ENCODE measurements at regions not wholly inside any gene's neighbourhood (a gene's known extent, or its start where the extent isn't known, plus 50 kb on each side); places are given as distances from the start of the nearest gene placed in this dataset.

DNA sequence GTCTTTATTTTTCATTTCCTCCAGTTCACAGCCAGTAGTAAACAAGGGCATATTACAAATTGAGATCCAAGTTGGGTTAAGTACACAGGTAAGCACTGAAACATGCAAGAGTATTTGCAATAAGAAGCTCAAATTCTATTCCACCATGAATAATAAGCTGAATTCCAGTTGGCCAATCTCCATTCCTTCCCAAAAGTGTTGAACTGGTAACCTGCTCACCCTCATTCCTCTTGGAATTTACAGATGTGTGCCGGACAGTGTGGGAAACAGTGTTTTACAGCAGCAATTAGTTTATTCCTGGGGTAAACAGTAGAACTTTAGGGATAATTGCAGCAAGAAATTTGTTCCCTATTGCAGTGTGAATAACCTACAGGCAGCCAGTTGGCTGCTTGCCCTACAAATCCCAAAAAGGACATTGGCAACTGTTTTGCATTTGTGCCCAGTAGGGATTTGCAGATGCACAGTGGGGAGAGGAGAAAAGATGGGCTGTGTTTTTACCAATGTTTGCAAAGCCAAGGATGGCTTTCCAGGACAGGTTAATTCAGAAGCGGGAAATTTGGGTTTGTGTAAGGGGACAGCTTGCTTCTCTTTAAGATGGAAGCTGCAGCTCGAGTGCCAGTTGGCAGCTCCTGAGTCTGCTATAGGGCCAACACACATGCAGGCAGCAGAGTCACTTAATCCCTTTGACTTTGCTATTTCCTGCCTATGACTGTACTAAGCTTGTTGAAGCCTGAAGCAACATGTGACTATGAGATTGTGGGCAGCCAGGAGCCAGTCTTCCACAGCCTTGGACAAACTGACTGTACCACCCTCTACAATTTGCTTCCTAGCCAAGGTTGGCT is 318.9 kb downstream of the MAP2K6 start:
- DNase-seq (ENCODE audit: low read depth in 1 of 2, low spot score in 1 of 2): no peak
- in situ Hi-C loops (cut with HindIII; ENCODE audit: low pct_unique_long_range_greater_than_20kb, low sequenced_read_pairs): no loop called here
- TF ChIP-seq JUND (IDR thresholded peaks at IDR 0.05; ENCODE audit: low read depth): no peak

DNA sequence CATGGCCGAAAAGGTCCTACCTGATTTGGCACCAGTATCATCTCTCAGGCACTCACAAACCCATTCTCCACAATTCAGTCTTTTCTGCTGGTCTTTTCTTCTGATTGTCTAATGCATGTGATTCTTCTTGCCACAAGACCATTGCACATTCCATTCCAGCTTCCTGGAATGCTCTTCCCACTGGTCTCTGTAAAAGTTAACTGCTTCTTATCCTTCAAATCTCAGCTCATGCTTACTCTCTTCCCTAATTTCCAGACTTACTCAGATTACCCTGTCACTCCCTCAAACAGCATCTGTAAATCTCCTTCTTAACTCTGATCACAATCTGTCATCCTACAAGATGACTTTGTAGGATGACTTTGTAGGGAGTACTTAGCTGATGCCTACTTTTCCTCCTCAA is 320.2 kb downstream of the MAP2K6 start:
- in situ Hi-C loops (cut with HindIII; ENCODE audit: low pct_unique_long_range_greater_than_20kb, low sequenced_read_pairs): no loop called here
- TF ChIP-seq JUND (IDR thresholded peaks at IDR 0.05; ENCODE audit: low read depth): no peak

DNA sequence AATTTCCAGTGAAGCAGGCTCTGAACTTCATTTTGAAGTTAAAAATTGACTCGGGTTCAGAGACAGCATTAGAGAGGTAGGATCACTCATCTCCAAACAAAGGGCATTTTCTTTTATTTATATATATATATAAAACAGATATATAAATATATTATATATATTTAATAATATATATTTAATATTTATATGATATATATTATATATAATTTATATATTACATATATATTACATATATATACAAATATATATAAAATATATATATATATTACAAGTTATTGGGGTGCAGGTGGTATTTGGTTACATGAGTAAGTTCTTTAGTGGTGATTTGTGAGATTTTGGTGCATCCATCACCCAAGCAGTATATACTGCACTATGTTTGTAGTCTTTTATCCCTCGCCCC is 320.8 kb downstream of the MAP2K6 start:
- no peak for TF ChIP-seq JUND (IDR thresholded peaks at IDR 0.05; ENCODE audit: low read depth)
- in situ Hi-C loops (cut with HindIII; ENCODE audit: low pct_unique_long_range_greater_than_20kb, low sequenced_read_pairs): no loop called here
- DNase-seq (ENCODE audit: low read depth in 1 of 2, low spot score in 1 of 2): no peak

More for the DNA sequence above, 320.2 kb downstream of the MAP2K6 start:
- DNase-seq (ENCODE audit: low read depth in 1 of 2, low spot score in 1 of 2): no peak

DNA sequence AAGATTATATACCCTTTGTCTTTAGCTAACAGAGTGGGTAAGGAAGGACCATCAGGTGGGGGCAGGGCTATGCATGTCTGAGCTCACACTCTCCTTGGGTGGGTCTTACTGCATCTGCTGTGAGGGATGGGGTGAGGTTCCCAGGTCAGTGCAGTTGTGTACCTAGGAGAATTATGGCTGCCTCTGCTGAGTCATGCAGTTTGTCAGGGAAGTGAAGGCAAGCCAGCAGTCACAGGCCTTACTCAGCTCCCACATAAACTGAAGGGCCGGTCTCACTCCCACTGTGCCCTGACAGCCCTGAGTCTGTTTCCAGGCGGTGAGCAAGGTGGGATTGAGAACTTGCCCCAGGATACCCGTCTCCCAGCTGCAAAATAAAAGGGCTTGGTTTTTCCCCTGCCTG is 328.6 kb downstream of the MAP2K6 start:
- no peak for TF ChIP-seq JUND (IDR thresholded peaks at IDR 0.05; ENCODE audit: low read depth)
- no peak for DNase-seq (ENCODE audit: low read depth in 1 of 2, low spot score in 1 of 2)
- in situ Hi-C loops (cut with HindIII; ENCODE audit: low pct_unique_long_range_greater_than_20kb, low sequenced_read_pairs): no loop called here

DNA sequence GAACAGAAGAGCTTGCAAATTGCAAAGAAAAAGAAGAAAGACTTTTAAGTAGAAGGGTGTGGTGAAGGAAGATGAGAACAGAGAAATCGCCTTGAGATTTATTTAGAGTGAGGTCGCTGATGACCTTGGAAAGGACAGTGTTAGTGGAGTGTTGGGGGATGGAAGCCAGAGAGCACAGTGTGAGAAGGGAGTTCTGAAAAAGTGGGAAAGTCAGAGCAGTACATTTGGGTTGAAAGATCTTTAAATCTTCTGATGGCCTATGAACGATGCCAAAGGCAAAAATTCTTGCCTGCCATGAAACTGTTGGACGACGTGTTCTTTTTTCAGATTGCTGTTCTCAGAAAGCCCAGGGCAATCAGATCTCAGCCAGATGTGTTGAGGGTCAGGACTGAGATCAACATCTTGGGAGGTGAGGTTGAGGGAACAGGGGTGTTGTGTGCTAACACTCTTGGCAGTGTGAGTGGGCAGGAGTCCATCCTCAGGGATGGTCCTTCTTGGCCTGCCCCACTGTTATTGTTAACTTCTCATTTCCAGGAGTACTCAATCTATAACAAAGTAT is 330.1 kb downstream of the MAP2K6 start:
- in situ Hi-C loops (cut with HindIII; ENCODE audit: low pct_unique_long_range_greater_than_20kb, low sequenced_read_pairs): no loop called here
- TF ChIP-seq JUND (IDR thresholded peaks at IDR 0.05; ENCODE audit: low read depth): no peak
- DNase-seq (ENCODE audit: low read depth in 1 of 2, low spot score in 1 of 2): no peak

DNA sequence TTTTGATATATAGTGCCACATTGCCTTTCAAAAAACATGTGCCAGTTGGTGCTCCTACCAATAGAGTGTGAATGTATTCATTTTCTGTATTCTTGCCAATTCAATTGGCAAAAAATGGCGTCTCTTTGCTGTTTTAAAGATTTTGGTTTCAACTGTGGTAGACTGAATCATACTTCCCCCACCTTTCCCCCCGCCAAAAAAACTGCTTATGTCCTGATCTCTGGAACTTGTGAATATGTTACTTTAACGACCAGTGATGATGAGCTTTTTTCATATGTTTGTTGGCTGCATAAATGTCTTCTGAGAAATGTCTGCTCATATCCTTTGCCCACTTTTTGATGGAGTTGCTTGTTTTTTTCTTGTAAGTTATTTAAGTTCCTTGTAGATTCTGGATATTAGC is 325.1 kb upstream of the KCNJ16 start:
- in situ Hi-C loops (cut with HindIII; ENCODE audit: low pct_unique_long_range_greater_than_20kb, low sequenced_read_pairs): no loop called here
- no peak for DNase-seq (ENCODE audit: low read depth in 1 of 2, low spot score in 1 of 2)
- no peak for TF ChIP-seq JUND (IDR thresholded peaks at IDR 0.05; ENCODE audit: low read depth)

DNA sequence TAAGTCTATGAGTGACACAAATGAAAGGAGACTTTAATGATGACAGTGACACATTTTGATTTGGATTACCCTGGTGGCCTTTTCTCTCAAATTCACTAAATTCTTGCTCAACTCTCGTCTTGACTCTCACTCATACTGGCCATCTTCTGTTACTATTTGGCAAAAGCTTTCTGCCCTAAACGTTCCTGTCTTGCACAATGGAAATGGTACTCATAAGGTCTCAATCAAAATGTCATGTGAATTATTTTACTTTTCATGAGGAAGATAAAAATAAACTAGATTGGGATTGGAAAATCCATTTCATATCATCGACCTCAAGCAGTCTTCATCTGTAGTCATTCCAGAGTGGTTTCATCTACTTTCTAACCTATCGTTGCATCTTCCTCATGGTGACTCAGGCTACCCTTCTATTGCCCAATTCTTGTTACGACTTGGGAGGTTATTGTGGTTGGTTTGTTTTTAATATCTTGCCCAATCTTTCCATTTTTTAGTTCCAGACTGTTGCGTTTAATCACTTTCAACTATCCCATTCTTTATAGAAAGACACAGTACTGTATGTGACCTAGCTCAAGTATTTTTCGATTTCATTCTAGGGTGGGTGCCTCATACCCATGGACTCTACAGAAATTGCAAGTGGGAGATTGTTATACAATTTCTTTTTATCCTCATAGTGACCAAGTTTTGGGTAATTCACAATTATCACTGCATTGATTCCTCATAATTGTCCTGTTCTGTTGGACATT is 317.2 kb upstream of the KCNJ16 start:
- no peak for DNase-seq (ENCODE audit: low read depth in 1 of 2, low spot score in 1 of 2)
- in situ Hi-C loops (cut with HindIII; ENCODE audit: low pct_unique_long_range_greater_than_20kb, low sequenced_read_pairs): no loop called here
- no peak for TF ChIP-seq JUND (IDR thresholded peaks at IDR 0.05; ENCODE audit: low read depth)

DNA sequence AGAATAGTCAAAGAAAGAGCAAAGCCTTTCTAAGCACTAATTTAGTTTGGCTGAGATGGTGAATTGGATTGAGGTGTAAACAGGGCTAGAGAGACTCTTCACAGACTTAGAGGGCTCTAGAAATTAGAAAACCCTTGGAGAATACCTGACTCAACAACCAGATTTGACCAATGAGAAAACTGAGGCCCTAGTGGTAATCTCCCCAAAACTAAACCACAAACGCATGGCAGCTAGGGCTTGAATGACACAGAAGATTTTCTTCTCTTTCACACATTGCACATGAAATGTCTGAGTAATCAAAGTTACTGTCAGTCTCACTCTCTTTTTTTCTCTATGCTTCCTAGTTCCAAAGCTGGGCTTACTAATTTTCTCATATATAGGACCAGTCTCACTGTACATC is 314.5 kb upstream of the KCNJ16 start:
- in situ Hi-C loops (cut with HindIII; ENCODE audit: low pct_unique_long_range_greater_than_20kb, low sequenced_read_pairs): no loop called here
- no peak for DNase-seq (ENCODE audit: low read depth in 1 of 2, low spot score in 1 of 2)

DNA sequence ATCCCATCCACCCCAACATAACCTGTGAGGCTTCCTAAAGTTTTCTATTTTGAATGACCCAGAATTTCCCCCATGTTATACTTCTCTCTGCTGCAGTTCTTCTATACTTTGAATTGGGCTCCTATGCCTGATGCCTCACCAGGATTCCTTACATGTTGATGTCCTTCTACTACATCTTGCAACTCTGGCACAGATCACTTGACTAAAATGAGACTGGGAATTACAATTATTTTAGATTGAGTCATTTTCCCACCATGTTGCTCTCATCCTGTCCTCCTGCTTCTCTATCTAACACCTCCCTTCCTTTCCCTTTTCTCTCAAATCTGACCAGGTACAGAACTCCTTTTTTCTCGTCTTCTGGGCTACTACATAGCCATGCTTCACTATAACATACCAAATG is 314.0 kb upstream of the KCNJ16 start:
- no peak for DNase-seq (ENCODE audit: low read depth in 1 of 2, low spot score in 1 of 2)
- in situ Hi-C loops (cut with HindIII; ENCODE audit: low pct_unique_long_range_greater_than_20kb, low sequenced_read_pairs): no loop called here
- TF ChIP-seq JUND (IDR thresholded peaks at IDR 0.05; ENCODE audit: low read depth): no peak

More for the DNA sequence above, 314.5 kb upstream of the KCNJ16 start:
- no peak for TF ChIP-seq JUND (IDR thresholded peaks at IDR 0.05; ENCODE audit: low read depth)

DNA sequence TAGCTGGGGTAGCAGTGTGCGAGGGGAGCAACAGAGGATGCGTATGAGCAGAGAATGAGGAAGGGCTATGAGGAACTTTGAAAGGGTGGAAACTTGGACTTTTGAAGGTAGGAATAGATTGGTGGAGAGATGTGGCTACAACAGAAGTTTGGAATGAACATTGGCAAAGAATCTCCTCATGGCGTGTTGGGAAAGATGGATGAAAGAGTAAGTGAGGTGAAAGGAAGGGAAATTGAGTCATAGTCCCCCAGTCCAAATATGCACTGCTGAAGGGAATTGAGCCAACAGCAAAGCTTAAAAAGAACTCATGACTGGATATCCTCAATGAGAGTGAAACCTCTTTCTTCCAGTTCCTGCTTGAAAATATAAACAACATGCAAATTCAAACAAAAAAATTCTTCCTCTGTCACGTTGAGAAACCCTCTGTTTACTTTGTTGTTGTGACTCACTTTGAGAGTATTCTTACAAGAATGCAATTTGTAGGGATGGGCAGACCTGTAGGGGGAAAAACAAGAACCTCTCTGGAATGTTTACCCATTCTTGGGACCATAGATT is 313.2 kb upstream of the KCNJ16 start:
- TF ChIP-seq JUND (IDR thresholded peaks at IDR 0.05; ENCODE audit: low read depth): peak; percentile 37; the same call in 1 of the 2 replicates
- in situ Hi-C loops (cut with HindIII; ENCODE audit: low pct_unique_long_range_greater_than_20kb, low sequenced_read_pairs): no loop called here
- peak in 1 of 2 experiments; percentile 46 for DNase-seq (ENCODE audit: low read depth in 1 of 2, low spot score in 1 of 2)

DNA sequence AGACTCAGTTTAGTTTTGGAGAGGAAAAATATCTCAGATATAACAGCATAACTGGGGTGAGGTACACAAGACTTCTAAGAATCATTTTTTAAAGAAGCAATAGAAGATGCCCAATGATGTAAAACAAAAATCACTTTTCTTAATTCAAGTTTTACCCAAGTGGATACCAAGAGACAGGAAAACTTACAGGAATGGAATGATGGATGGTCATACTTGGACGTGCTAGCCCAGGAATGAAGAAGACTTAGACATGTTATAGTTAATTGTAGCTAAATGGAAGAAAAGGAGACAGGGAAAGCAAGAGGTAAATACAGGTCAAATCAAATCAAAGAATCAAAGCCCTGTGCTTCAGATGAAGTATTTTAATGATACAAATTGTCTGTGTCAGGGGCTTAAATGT is 312.7 kb upstream of the KCNJ16 start:
- no peak for DNase-seq (ENCODE audit: low read depth in 1 of 2, low spot score in 1 of 2)
- TF ChIP-seq JUND (IDR thresholded peaks at IDR 0.05; ENCODE audit: low read depth): no peak
- in situ Hi-C loops (cut with HindIII; ENCODE audit: low pct_unique_long_range_greater_than_20kb, low sequenced_read_pairs): no loop called here

DNA sequence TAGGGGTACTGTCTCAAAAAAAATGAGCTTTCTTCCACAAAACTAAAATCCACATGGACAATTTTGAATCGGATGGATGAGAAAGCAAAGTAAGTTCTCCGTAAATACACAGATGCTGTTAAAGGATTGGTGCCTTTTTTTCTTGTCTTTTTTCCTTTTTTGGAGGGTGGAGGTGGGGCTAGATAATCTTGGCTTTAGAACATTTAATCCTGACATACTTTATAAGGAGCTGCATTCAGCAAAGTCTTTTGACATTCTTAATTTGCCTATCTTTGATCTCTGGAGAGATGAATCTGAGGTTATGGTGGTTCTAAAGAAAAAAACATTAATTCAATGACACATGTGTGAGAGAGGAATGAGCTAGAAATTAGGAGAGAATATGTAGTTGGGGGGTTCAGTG is 312.3 kb upstream of the KCNJ16 start:
- TF ChIP-seq JUND (IDR thresholded peaks at IDR 0.05; ENCODE audit: low read depth): no peak
- in situ Hi-C loops (cut with HindIII; ENCODE audit: low pct_unique_long_range_greater_than_20kb, low sequenced_read_pairs): no loop called here
- no peak for DNase-seq (ENCODE audit: low read depth in 1 of 2, low spot score in 1 of 2)

DNA sequence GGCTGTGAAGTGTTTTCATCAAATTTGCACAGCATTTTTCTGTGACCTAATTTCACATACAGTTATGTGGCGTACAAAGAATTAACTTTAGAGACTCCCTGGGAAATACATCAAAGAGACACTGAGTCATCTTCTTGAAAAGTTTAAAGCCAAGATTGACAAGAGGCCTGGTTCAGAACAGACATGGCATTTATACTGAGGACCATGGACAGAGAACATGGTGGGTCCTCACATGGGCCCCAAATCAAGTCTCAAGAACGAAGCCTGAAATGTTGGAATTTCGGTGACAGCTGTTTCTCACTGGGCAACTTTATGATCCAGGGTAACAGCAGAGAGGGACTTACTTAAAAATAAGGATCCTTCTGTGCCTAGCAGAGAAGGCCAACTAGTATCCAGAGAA is 311.5 kb upstream of the KCNJ16 start:
- in situ Hi-C loops (cut with HindIII; ENCODE audit: low pct_unique_long_range_greater_than_20kb, low sequenced_read_pairs): no loop called here
- DNase-seq (ENCODE audit: low read depth in 1 of 2, low spot score in 1 of 2): peak in 1 of 2 experiments; percentile 30
- TF ChIP-seq JUND (IDR thresholded peaks at IDR 0.05; ENCODE audit: low read depth): no peak
